ENCODE measurements at regions not wholly inside any gene's neighbourhood (a gene's known extent, or its start where the extent isn't known, plus 50 kb on each side); places are given as distances from the start of the nearest gene placed in this dataset.

GRCh38 chr7:41005374-41005901, 697.5 kb downstream of the INHBA start:
- no peak for DNase-seq (ENCODE audit: low read depth)

- no peak for DNase-seq (ENCODE audit: low read depth)
Observed at GRCh38 chr7:41003977-41004376, 698.9 kb downstream of the INHBA start.

- DNase-seq (ENCODE audit: low read depth): no peak
Observed at GRCh38 chr7:41003611-41003940, 699.3 kb downstream of the INHBA start.

- DNase-seq (ENCODE audit: low read depth): no peak
Observed at GRCh38 chr7:41002741-41003610, 699.9 kb downstream of the INHBA start.

- DNase-seq (ENCODE audit: low read depth): no peak
Observed at GRCh38 chr7:41000042-41000441, 702.8 kb downstream of the INHBA start.

- no peak for DNase-seq (ENCODE audit: low read depth)
Observed at GRCh38 chr7:40996233-40996677, 706.6 kb downstream of the INHBA start.

GRCh38 chr7:40990841-40991240, 712.0 kb downstream of the INHBA start:
- DNase-seq (ENCODE audit: low read depth): no peak

- DNase-seq (ENCODE audit: low read depth): no peak
Observed at GRCh38 chr7:40987571-40987970, 715.3 kb downstream of the INHBA start.

- DNase-seq (ENCODE audit: low read depth): no peak
Observed at GRCh38 chr7:40986351-40986873, 716.5 kb downstream of the INHBA start.

GRCh38 chr7:40983111-40983510, 719.8 kb downstream of the INHBA start:
- no peak for DNase-seq (ENCODE audit: low read depth)

GRCh38 chr7:40979296-40979695, 723.6 kb downstream of the INHBA start:
- no peak for DNase-seq (ENCODE audit: low read depth)

GRCh38 chr7:40978047-40978446, 724.8 kb downstream of the INHBA start:
- DNase-seq (ENCODE audit: low read depth): no peak

- no peak for DNase-seq (ENCODE audit: low read depth)
Observed at GRCh38 chr7:40977533-40977932, 725.4 kb downstream of the INHBA start.

GRCh38 chr7:40972426-40972825, 730.5 kb downstream of the INHBA start:
- no peak for DNase-seq (ENCODE audit: low read depth)

GRCh38 chr7:40969641-40970040, 733.2 kb downstream of the INHBA start:
- no peak for DNase-seq (ENCODE audit: low read depth)

GRCh38 chr7:40966693-40967092, 736.2 kb downstream of the INHBA start:
- no peak for DNase-seq (ENCODE audit: low read depth)

- no peak for DNase-seq (ENCODE audit: low read depth)
Observed at GRCh38 chr7:40965774-40966173, 737.1 kb downstream of the INHBA start.

GRCh38 chr7:40965016-40965415, 737.9 kb downstream of the INHBA start:
- DNase-seq (ENCODE audit: low read depth): no peak

- no peak for DNase-seq (ENCODE audit: low read depth)
Observed at GRCh38 chr7:40964610-40965009, 738.3 kb downstream of the INHBA start.

- DNase-seq (ENCODE audit: low read depth): no peak
Observed at GRCh38 chr7:40959955-40960354, 742.9 kb downstream of the INHBA start.

GRCh38 chr7:40948239-40948638, 754.7 kb downstream of the INHBA start:
- DNase-seq (ENCODE audit: low read depth): no peak

- no peak for DNase-seq (ENCODE audit: low read depth)
Observed at GRCh38 chr7:40947566-40947965, 755.3 kb downstream of the INHBA start.

- no peak for DNase-seq (ENCODE audit: low read depth)
Observed at GRCh38 chr7:40946549-40946948, 756.3 kb downstream of the INHBA start.
